Neural progenitor cell (in vitro differentiated cells): ENCODE measurements at regions not wholly inside any gene's neighbourhood (a gene's known extent, or its start where the extent isn't known, plus 50 kb on each side); places are given as distances from the start of the nearest gene placed in this dataset.

Source experiments
- DNase-seq: peaks from one replicate; pipeline ENCODE4 v3.0.0-alpha.2; 2016; ENCODE audit warnings: low spot score
- H2AFZ ChIP-seq: fragments of 200-600 bp; sonication (generic); replicated peaks from 2 replicates; pipeline ENCODE4 v1.6.1; 2016; ENCODE audit warnings: antibody characterized with exemption
- H3F3A ChIP-seq: fragments of 200-600 bp; sonication (generic); 2 replicates; pipeline ENCODE4 v1.6.1; 2016; ENCODE audit warnings: antibody characterized with exemption, low read depth
- H3K27ac ChIP-seq: fragments of 200-600 bp; sonication (generic); 2 replicates; pipeline ENCODE4 v1.5.1; 2016; ENCODE audit warnings: mild to moderate bottlenecking
- H3K27me3 ChIP-seq: fragments of 200-600 bp; sonication (generic); 2 replicates; pipeline ENCODE4 v1.6.1; 2016; ENCODE audit warnings: mild to moderate bottlenecking, moderate library complexity
- H3K36me3 ChIP-seq: fragments of 200-600 bp; sonication (generic); 2 replicates; pipeline ENCODE4 v1.5.1; 2016
- H3K4me1 ChIP-seq: fragments of 200-600 bp; sonication (generic); 2 replicates; pipeline ENCODE4 v1.6.1; 2016; ENCODE audit warnings: mixed run types
- H3K4me2 ChIP-seq: fragments of 200-600 bp; sonication (generic); 2 replicates; pipeline ENCODE4 v1.6.1; 2016
- H3K4me3 ChIP-seq: fragments of 200-600 bp; sonication (generic); 2 replicates; pipeline ENCODE4 v1.5.1; 2016
- H3K79me2 ChIP-seq: fragments of 200-600 bp; sonication (generic); 2 replicates; pipeline ENCODE4 v1.6.1; 2016; ENCODE audit warnings: low read depth
- H3K9ac ChIP-seq: fragments of 200-600 bp; sonication (generic); 2 replicates; pipeline ENCODE4 v1.6.1; 2016
- H3K9me3 ChIP-seq: fragments of 200-600 bp; sonication (generic); 2 replicates; pipeline ENCODE4 v1.5.1; 2016; ENCODE audit warnings: low read depth
- H4K20me1 ChIP-seq: fragments of 200-600 bp; sonication (generic); 2 replicates; pipeline ENCODE4 v1.6.1; 2016; ENCODE audit warnings: low read depth
- H3K27ac Mint-ChIP-seq: 3 replicates; pipeline ENCODE4 v1.8.0; 2021; ENCODE audit warnings: mixed read lengths
- H3K27me3 Mint-ChIP-seq: 2 replicates; pipeline ENCODE4 v1.8.0; 2022; ENCODE audit warnings: low read depth, mild to moderate bottlenecking, inconsistent platforms, moderate library complexity, mixed read lengths; ENCODE audit not compliant: insufficient read depth
- H3K36me3 Mint-ChIP-seq: 3 replicates; pipeline ENCODE4 v1.8.0; 2021; ENCODE audit warnings: mixed read lengths
- H3K4me1 Mint-ChIP-seq: 3 replicates; pipeline ENCODE4 v1.8.0; 2021; ENCODE audit warnings: mixed read lengths
- H3K4me3 Mint-ChIP-seq: 3 replicates; pipeline ENCODE4 v1.8.0; 2021; ENCODE audit warnings: mild to moderate bottlenecking, moderate library complexity, mixed read lengths
- H3K9me3 Mint-ChIP-seq: 3 replicates; pipeline ENCODE4 v1.8.0; 2020; ENCODE audit warnings: mixed read lengths
- CTCF ChIP-seq: fragments of 200-600 bp; sonication (generic); IDR thresholded peaks from 2 replicates; pipeline ENCODE4 v1.5.1; 2017; ENCODE audit warnings: antibody characterized with exemption, mild to moderate bottlenecking
- EZH2 ChIP-seq: fragments of 200-600 bp; sonication (generic); IDR thresholded peaks from 2 replicates; pipeline ENCODE4 v1.6.1; 2017; ENCODE audit warnings: antibody characterized with exemption, mild to moderate bottlenecking, moderate library complexity
- EZH2phosphoT487 ChIP-seq: fragments of 200-600 bp; sonication (generic); IDR thresholded peaks from 2 replicates; pipeline ENCODE4 v1.6.1; 2017; ENCODE audit warnings: antibody characterized with exemption

DNA sequence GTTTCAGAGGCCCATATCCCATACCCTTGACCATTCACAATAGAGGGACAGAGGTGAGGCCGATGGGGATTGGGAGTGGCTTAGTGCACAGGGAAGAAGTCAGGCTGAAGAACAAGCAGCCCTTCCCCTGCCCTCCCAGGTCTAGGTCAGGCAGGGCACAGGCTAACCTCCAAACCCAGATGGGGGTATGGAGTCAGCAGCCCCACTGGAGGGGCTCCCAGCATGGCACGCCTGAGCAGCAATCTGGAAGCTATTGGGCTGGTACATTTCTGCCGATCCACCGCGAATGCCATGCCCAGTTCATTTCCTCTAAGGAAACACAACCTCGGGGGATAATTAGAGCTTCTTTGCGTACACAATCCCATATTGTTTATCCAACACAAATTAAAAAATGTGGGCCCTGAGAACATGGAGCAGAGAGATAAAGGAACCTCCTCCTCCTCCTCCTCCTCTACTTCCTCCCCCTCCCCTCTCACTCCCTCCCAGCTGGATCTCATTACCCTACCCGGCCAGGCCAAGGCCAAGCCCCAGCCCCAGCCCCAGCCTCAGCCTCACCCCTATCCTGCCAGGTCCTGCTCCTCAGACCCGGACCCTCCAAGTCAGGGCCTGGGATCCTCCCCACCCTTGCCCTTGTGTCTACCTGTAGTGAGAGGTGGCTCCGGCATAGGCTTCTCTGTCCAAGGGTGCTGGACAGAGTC is 83.0 kb downstream of the PJA1 start:
- Mint-ChIP-seq H3K27ac (no peak overlapping the region), H3K4me1 (peaks cover 35% of the 10 kb centered on the region), H3K36me3 (no peaks in the 10 kb centered on the region), H3K9me3 (peaks cover 2% of the 10 kb centered on the region), H3K27me3 (peaks cover 7% of the 10 kb centered on the region), H3K4me3 (no peak overlapping the region)
- Histone ChIP-seq H2AFZ (no peak overlapping the region), H3K4me2 (no peak overlapping the region), H3K4me3 (no peak overlapping the region), H3K9ac (no peak overlapping the region), H3K9me3 (no peaks in the 10 kb centered on the region), H4K20me1 (no peaks in the 10 kb centered on the region), H3K4me1 (peaks cover 2% of the 10 kb centered on the region), H3K27ac (no peak overlapping the region), H3K27me3 (no peaks in the 10 kb centered on the region), H3F3A (no peaks in the 10 kb centered on the region), H3K36me3 (no peaks in the 10 kb centered on the region), H3K79me2 (no peaks in the 10 kb centered on the region)
- DNase-seq: no peak
- TF ChIP-seq EZH2 (no peak), EZH2phosphoT487 (no peak), CTCF (no peak)

DNA sequence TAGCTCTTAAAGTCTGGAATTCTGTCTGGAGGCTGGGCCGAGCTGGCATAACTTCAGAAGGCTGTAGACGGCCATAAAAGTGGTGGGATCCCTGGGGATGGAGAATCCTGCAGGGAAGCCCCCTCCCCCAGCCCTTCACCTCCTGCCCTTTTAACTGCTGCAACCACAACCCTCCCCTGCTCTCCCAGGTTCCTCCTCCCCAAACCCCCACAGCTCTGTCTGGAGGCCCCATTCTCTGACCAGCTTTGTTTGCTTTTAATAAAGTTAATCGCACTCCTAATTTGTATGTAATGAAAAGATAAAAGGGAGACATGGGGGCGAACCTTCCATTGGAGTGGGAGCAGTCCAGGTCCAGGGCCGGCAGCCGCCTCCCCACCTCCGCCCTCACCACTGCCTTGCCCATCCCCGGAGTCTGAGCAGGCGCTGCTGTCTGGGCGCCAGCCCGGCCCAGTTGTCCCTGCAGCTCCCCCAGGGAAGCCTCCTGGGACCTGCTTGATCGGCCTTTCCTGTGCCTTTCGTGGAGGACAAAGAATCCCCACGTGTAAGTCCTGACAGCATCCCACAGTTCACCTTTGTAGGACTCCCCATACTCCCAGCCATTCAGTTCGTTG is 84.3 kb downstream of the PJA1 start:
- H3K4me3 ChIP-seq: no peak overlapping the region
- no peak overlapping the region for H2AFZ ChIP-seq
- H3K9me3 Mint-ChIP-seq: peaks cover 3% of the 10 kb centered on the region
- H3K4me1 Mint-ChIP-seq: peaks cover 30% of the 10 kb centered on the region
- TF ChIP-seq CTCF: no peak
- no peak for TF ChIP-seq EZH2phosphoT487
- TF ChIP-seq EZH2: no peak
- H3K9me3 ChIP-seq: no peaks in the 10 kb centered on the region
- no peak overlapping the region for H3K9ac ChIP-seq
- H4K20me1 ChIP-seq: no peaks in the 10 kb centered on the region
- no peaks in the 10 kb centered on the region for H3K36me3 Mint-ChIP-seq
- no peak overlapping the region for H3K4me2 ChIP-seq
- H3K4me1 ChIP-seq: peaks cover 2% of the 10 kb centered on the region
- H3K27me3 Mint-ChIP-seq: peaks cover 5% of the 10 kb centered on the region
- no peak overlapping the region for H3K27ac Mint-ChIP-seq
- no peak for DNase-seq
- H3K4me3 Mint-ChIP-seq: no peak overlapping the region
- H3K27ac ChIP-seq: no peak overlapping the region
- no peaks in the 10 kb centered on the region for H3K36me3 ChIP-seq
- H3F3A ChIP-seq: no peaks in the 10 kb centered on the region
- no peaks in the 10 kb centered on the region for H3K79me2 ChIP-seq
- no peaks in the 10 kb centered on the region for H3K27me3 ChIP-seq

- Histone ChIP-seq H3K27me3 (no peaks in the 10 kb centered on the region), H3K9me3 (no peaks in the 10 kb centered on the region), H3K4me2 (no peak overlapping the region), H3K27ac (no peak overlapping the region), H3K4me3 (no peak overlapping the region), H3K79me2 (no peaks in the 10 kb centered on the region), H4K20me1 (no peaks in the 10 kb centered on the region), H3K9ac (no peak overlapping the region), H2AFZ (no peak overlapping the region), H3K36me3 (no peaks in the 10 kb centered on the region), H3K4me1 (peaks cover 2% of the 10 kb centered on the region), H3F3A (no peaks in the 10 kb centered on the region)
- peaks cover 7% of the 10 kb centered on the region for H3K27me3 Mint-ChIP-seq
- peaks cover 24% of the 10 kb centered on the region for H3K4me1 Mint-ChIP-seq
- no peak for DNase-seq
- H3K27ac Mint-ChIP-seq: no peak overlapping the region
- TF ChIP-seq CTCF (no peak), EZH2 (no peak), EZH2phosphoT487 (no peak)
- no peak overlapping the region for H3K4me3 Mint-ChIP-seq
- H3K36me3 Mint-ChIP-seq: no peaks in the 10 kb centered on the region
- peaks cover 5% of the 10 kb centered on the region for H3K9me3 Mint-ChIP-seq
These were observed 86.0 kb downstream of the PJA1 start for GRCh38 chrX:69079268-69079667.
